ENCODE measurements at regions not wholly inside any gene's neighbourhood (a gene's known extent, or its start where the extent isn't known, plus 50 kb on each side); places are given as distances from the start of the nearest gene placed in this dataset.

- no peak for TF ChIP-seq CTCF (IDR thresholded peaks at IDR 0.05; ENCODE audit: control insufficient read depth, insufficient read depth, low read depth, low read length, missing control alignments)
- no peak overlapping the region for H3K4me3 ChIP-seq (ENCODE audit: control insufficient read depth, low read depth, low read length)
- DNase-seq (ENCODE audit: low read depth), result no peak
Measured at GRCh38 chr6:28732052-28732451, 191.7 kb downstream of the TRIM27 start.

- no peak for TF ChIP-seq CTCF (IDR thresholded peaks at IDR 0.05; ENCODE audit: control insufficient read depth, insufficient read depth, low read depth, low read length, missing control alignments)
- no peak overlapping the region for H3K4me3 ChIP-seq (ENCODE audit: control insufficient read depth, low read depth, low read length)
- DNase-seq (ENCODE audit: low read depth), result no peak
Measured at GRCh38 chr6:28734443-28734959, 189.3 kb downstream of the TRIM27 start.

GRCh38 chr6:28736121-28736520, 187.7 kb downstream of the TRIM27 start:
- no peak for TF ChIP-seq CTCF (IDR thresholded peaks at IDR 0.05; ENCODE audit: control insufficient read depth, insufficient read depth, low read depth, low read length, missing control alignments)
- DNase-seq (ENCODE audit: low read depth), result no peak
- no peak overlapping the region for H3K4me3 ChIP-seq (ENCODE audit: control insufficient read depth, low read depth, low read length)

GRCh38 chr6:28737750-28738395, 185.9 kb downstream of the TRIM27 start:
- DNase-seq (ENCODE audit: low read depth), result no peak

GRCh38 chr6:28738396-28738765, 185.4 kb downstream of the TRIM27 start:
- no peak for DNase-seq (ENCODE audit: low read depth)
- no peak overlapping the region for H3K4me3 ChIP-seq (ENCODE audit: control insufficient read depth, low read depth, low read length)
- no peak for TF ChIP-seq CTCF (IDR thresholded peaks at IDR 0.05; ENCODE audit: control insufficient read depth, insufficient read depth, low read depth, low read length, missing control alignments)

More at GRCh38 chr6:28737750-28738395, 185.9 kb downstream of the TRIM27 start:
- H3K4me3 ChIP-seq (ENCODE audit: control insufficient read depth, low read depth, low read length), result no peak overlapping the region
- TF ChIP-seq CTCF (IDR thresholded peaks at IDR 0.05; ENCODE audit: control insufficient read depth, insufficient read depth, low read depth, low read length, missing control alignments), result no peak

GRCh38 chr6:28741363-28741762, 182.4 kb downstream of the TRIM27 start:
- no peak for TF ChIP-seq CTCF (IDR thresholded peaks at IDR 0.05; ENCODE audit: control insufficient read depth, insufficient read depth, low read depth, low read length, missing control alignments)
- H3K4me3 ChIP-seq (ENCODE audit: control insufficient read depth, low read depth, low read length), result no peak overlapping the region
- no peak for DNase-seq (ENCODE audit: low read depth)
